SK-N-SH treated with all-trans-retinoic acid at 6 μM for 48 hours (cell line): ENCODE measurements at regions not wholly inside any gene's neighbourhood (a gene's known extent, or its start where the extent isn't known, plus 50 kb on each side); places are given as distances from the start of the nearest gene placed in this dataset.

Experiments
- ATAC-seq: fragments of 200-7000 bp; cut with Tn5 transposase; 3 replicates; pipeline ENCODE4 v1.9.1; 2020; ENCODE audit warnings: mild to moderate bottlenecking, moderate library complexity
- ARNTL ChIP-seq: fragments of 450-650 bp; formaldehyde crosslinking; IDR thresholded peaks from 2 replicates; pipeline ENCODE4 v1.5.0; 2020; ENCODE audit warnings: low read depth, mild to moderate bottlenecking, moderate library complexity, borderline replicate concordance
- BACH2 ChIP-seq: fragments of 250-450 bp; sonication (Bioruptor Pico); IDR thresholded peaks from 2 replicates; pipeline ENCODE4 v1.9.0; 2021; ENCODE audit warnings: mild to moderate bottlenecking, borderline replicate concordance
- CREB5 ChIP-seq: fragments of 250-450 bp; sonication (Bioruptor Pico); IDR thresholded peaks from 2 replicates; pipeline ENCODE4 v1.5.1; 2020; ENCODE audit warnings: low read depth, mild to moderate bottlenecking, moderate library complexity
- CSDC2 ChIP-seq: fragments of 250-450 bp; sonication (Bioruptor Pico); IDR thresholded peaks from 2 replicates; pipeline ENCODE4 v1.5.0; 2020; ENCODE audit warnings: mild to moderate bottlenecking, moderate library complexity
- CSRNP3 ChIP-seq: fragments of 250-450 bp; sonication (Bioruptor Pico); IDR thresholded peaks from 2 replicates; pipeline ENCODE4 v1.5.1; 2021; ENCODE audit warnings: mild to moderate bottlenecking, moderate library complexity
- ESRRG ChIP-seq: fragments of 250-450 bp; sonication (Bioruptor Pico); IDR thresholded peaks from 2 replicates; pipeline ENCODE4 v1.6.1; 2021; ENCODE audit warnings: mild to moderate bottlenecking
- GLIS3 ChIP-seq: fragments of 250-450 bp; sonication (Bioruptor Pico); IDR thresholded peaks from 2 replicates; pipeline ENCODE4 v1.5.0; 2020; ENCODE audit warnings: mild to moderate bottlenecking, moderate library complexity
- OSR1 ChIP-seq: fragments of 250-450 bp; sonication (Bioruptor Pico); IDR thresholded peaks from 2 replicates; pipeline ENCODE4 v1.8.0; 2022; ENCODE audit warnings: moderate library complexity, mild to moderate bottlenecking, inconsistent platforms
- PATZ1 ChIP-seq: fragments of 250-450 bp; sonication (Bioruptor Pico); IDR thresholded peaks from 2 replicates; pipeline ENCODE4 v1.8.0; 2020; ENCODE audit warnings: mild to moderate bottlenecking, moderate library complexity, borderline replicate concordance
- POU6F1 ChIP-seq: fragments of 250-450 bp; sonication (Bioruptor Pico); IDR thresholded peaks from 2 replicates; pipeline ENCODE4 v1.8.0; 2021; ENCODE audit warnings: low read depth, mild to moderate bottlenecking, moderate library complexity, borderline replicate concordance
- PPARA ChIP-seq: fragments of 250-450 bp; sonication (Bioruptor Pico); IDR thresholded peaks from 2 replicates; pipeline ENCODE4 v1.5.0; 2020; ENCODE audit warnings: mild to moderate bottlenecking, borderline replicate concordance
- SNAI2 ChIP-seq: fragments of 250-450 bp; sonication (Bioruptor Pico); IDR thresholded peaks from 2 replicates; pipeline ENCODE4 v1.5.0; 2020; ENCODE audit warnings: mild to moderate bottlenecking, moderate library complexity
- TCF4 ChIP-seq: fragments of 250-450 bp; sonication (Bioruptor Pico); IDR thresholded peaks from 2 replicates; pipeline ENCODE4 v1.8.0; 2021; ENCODE audit warnings: mild to moderate bottlenecking, moderate library complexity, borderline replicate concordance
- TOX ChIP-seq: fragments of 250-450 bp; sonication (Bioruptor Pico); IDR thresholded peaks from 2 replicates; pipeline ENCODE4 v1.8.0; 2021; ENCODE audit warnings: mild to moderate bottlenecking, moderate library complexity, borderline replicate concordance
- TSHZ2 ChIP-seq: fragments of 250-450 bp; sonication (Bioruptor Pico); IDR thresholded peaks from 2 replicates; pipeline ENCODE4 v1.5.0; 2020; ENCODE audit warnings: mild to moderate bottlenecking, moderate library complexity
- ZC3H10 ChIP-seq: fragments of 250-450 bp; sonication (Bioruptor Pico); IDR thresholded peaks from 2 replicates; pipeline ENCODE4 v1.5.1; 2021; ENCODE audit warnings: mild to moderate bottlenecking, moderate library complexity
- ZFP30 ChIP-seq: fragments of 450-650 bp; formaldehyde crosslinking; IDR thresholded peaks from 2 replicates; pipeline ENCODE4 v1.5.0; 2022; ENCODE audit warnings: mild to moderate bottlenecking, moderate library complexity
- ZNF565 ChIP-seq: fragments of 450-650 bp; formaldehyde crosslinking; conservative IDR thresholded peaks from 2 replicates; pipeline ENCODE4 v1.5.0; 2020; ENCODE audit warnings: low read depth, mild to moderate bottlenecking, moderate library complexity
- ZNF70 ChIP-seq: fragments of 450-650 bp; formaldehyde crosslinking; IDR thresholded peaks from 2 replicates; pipeline ENCODE4 v1.5.0; 2020; ENCODE audit warnings: mild to moderate bottlenecking, moderate library complexity
- ZNF8 ChIP-seq: fragments of 450-650 bp; formaldehyde crosslinking; IDR thresholded peaks from 2 replicates; pipeline ENCODE4 v1.5.0; 2020; ENCODE audit warnings: mild to moderate bottlenecking, moderate library complexity

GRCh38 chr9:3012245-3012644, 168.3 kb upstream of the PUM3 start:
- TF ChIP-seq BACH2 (CRISPR knock-in tag) (no peak), POU6F1 (no peak), CSDC2 (CRISPR knock-in tag) (no peak), SNAI2 (no peak), ZNF70 (CRISPR knock-in tag) (no peak), TOX (CRISPR knock-in tag) (no peak), CSRNP3 (CRISPR knock-in tag) (no peak), TSHZ2 (CRISPR knock-in tag) (no peak), ESRRG (CRISPR knock-in tag) (no peak), ZFP30 (CRISPR knock-in tag) (no peak), OSR1 (CRISPR knock-in tag) (no peak), GLIS3 (CRISPR knock-in tag) (no peak)
- no peak for ATAC-seq

GRCh38 chr9:3008091-3008490, 164.2 kb upstream of the PUM3 start:
- no peak for ATAC-seq
- TF ChIP-seq POU6F1 (no peak), SNAI2 (no peak), PATZ1 (CRISPR knock-in tag) (no peak), CREB5 (CRISPR knock-in tag) (no peak), BACH2 (CRISPR knock-in tag) (no peak), CSDC2 (CRISPR knock-in tag) (no peak), OSR1 (CRISPR knock-in tag) (no peak), TSHZ2 (CRISPR knock-in tag) (no peak), GLIS3 (CRISPR knock-in tag) (no peak), ESRRG (CRISPR knock-in tag) (no peak), ZNF8 (CRISPR knock-in tag) (no peak), ZNF70 (CRISPR knock-in tag) (no peak), PPARA (CRISPR knock-in tag) (no peak), TOX (CRISPR knock-in tag) (no peak), ARNTL (CRISPR knock-in tag) (no peak), ZC3H10 (no peak), ZFP30 (CRISPR knock-in tag) (no peak), ZNF565 (CRISPR knock-in tag) (no peak), CSRNP3 (CRISPR knock-in tag) (no peak), TCF4 (no peak)
- TF ChIP-seq, all 23 proteins: peak for 0
